GM06990 (cell line): ENCODE measurements at regions not wholly inside any gene's neighbourhood (a gene's known extent, or its start where the extent isn't known, plus 50 kb on each side); places are given as distances from the start of the nearest gene placed in this dataset.

Source experiments
- DNase-seq: peaks from one replicate; pipeline ENCODE4 v3.0.0-alpha.2; 2011; ENCODE audit not compliant: insufficient read length; ENCODE audit errors: extremely low read depth
- H3K27me3 ChIP-seq: replicated peaks from 2 replicates; pipeline ENCODE4 v1.6.0; 2011; ENCODE audit warnings: low read length; ENCODE audit not compliant: control insufficient read depth, insufficient read depth
- H3K36me3 ChIP-seq: 2 replicates; pipeline ENCODE4 v1.5.1; 2011; ENCODE audit warnings: low read length; ENCODE audit not compliant: control insufficient read depth, insufficient read depth
- H3K4me3 ChIP-seq: replicated peaks from 2 replicates; pipeline ENCODE4 v1.5.1; 2011; ENCODE audit warnings: low read depth, mild to moderate bottlenecking, control low read depth, low read length
- TF ChIP-seq, protein P1 (sequence below): IDR thresholded peaks from 2 replicates; pipeline ENCODE4 v1.5.1; 2011; ENCODE audit warnings: low read length, control low read depth, mild to moderate bottlenecking, inconsistent platforms; ENCODE audit not compliant: insufficient read depth, poor library complexity, severe bottlenecking

DNA sequence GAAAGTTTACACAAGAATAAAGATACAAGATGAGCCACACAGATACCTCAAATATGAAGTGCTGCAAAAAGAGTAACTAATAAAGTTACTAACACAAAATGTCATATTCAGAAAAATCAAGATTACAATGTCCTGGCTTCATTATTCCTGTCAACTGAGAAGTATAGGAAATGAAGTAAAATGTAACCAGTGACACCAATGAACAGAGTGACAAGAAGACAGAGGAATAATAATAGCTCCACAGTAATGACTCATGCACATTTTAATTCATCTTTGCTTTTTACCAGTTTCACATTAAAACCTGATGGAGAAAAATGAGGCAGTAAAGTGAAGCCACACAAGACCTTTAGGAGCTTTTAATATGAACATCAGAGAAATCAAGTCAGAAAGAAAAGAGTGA lies 214.1 kb downstream of the ZBBX start:
- Histone ChIP-seq H3K4me3 (no peak overlapping the region), H3K27me3 (no peaks in the 10 kb centered on the region), H3K36me3 (no peaks in the 10 kb centered on the region)
- TF ChIP-seq, protein P1, sequence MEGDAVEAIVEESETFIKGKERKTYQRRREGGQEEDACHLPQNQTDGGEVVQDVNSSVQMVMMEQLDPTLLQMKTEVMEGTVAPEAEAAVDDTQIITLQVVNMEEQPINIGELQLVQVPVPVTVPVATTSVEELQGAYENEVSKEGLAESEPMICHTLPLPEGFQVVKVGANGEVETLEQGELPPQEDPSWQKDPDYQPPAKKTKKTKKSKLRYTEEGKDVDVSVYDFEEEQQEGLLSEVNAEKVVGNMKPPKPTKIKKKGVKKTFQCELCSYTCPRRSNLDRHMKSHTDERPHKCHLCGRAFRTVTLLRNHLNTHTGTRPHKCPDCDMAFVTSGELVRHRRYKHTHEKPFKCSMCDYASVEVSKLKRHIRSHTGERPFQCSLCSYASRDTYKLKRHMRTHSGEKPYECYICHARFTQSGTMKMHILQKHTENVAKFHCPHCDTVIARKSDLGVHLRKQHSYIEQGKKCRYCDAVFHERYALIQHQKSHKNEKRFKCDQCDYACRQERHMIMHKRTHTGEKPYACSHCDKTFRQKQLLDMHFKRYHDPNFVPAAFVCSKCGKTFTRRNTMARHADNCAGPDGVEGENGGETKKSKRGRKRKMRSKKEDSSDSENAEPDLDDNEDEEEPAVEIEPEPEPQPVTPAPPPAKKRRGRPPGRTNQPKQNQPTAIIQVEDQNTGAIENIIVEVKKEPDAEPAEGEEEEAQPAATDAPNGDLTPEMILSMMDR, result no peak
- DNase-seq, result no peak

DNA sequence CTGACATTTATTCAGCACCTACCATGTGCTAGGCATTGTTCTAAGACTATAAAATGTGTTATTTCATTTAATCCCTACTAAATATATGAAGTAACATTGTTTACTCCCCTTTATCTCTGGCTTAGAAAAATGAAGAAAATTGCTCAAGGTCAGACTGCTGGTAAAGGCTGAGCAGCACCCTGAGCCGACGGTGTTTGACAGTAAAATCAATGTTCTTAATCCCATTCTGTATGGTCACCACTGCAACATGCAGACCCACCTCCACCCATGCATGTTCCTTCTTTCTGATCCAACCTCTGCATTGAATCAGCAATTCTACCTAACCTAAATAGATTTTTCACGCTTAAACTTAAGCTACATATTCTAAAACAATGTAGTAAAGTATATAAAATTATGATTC lies 216.5 kb downstream of the ZBBX start:
- TF ChIP-seq, protein P1, result no peak
- Histone ChIP-seq H3K27me3 (no peaks in the 10 kb centered on the region), H3K36me3 (no peaks in the 10 kb centered on the region), H3K4me3 (no peak overlapping the region)
- no peak for DNase-seq

DNA sequence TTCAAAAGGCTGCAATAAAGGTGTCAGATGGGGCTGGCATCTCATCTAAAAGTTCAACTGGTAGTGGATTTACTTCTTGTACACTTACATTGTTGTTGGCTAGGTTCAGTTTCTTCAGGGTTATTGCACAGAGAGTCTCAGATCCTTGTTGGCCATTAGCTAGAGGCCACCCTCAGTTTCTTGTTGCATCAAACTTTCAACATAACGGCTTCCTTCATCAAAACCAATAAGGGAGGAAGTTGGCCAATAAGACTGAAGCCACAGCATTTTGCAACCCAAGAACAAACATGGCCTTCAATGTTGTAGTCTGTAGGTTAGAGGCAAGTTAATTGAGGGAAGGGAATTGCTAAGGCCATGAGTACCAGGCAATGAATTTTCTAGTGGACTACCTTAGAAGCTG lies 218.0 kb downstream of the ZBBX start:
- TF ChIP-seq, protein P1, result no peak

DNA sequence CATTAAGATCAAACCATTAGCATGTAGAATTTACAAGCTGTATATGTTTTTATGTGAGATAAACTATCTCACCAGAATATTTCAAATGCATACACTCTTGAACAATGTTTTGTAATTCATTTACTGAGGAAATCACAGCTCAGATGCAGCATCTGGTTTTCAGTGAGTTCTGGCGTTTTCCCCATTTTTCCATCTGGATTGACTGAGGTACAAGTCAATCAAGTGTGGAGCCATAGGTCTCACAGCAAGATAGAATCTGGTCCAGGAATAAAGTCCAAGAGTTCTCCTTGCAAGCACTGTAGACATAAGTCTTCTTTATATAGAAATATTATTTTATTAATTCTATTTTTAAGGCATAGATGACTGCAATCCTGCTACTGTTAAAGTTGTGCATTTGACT lies 219.3 kb downstream of the ZBBX start:
- Histone ChIP-seq H3K4me3 (no peak overlapping the region), H3K36me3 (no peaks in the 10 kb centered on the region), H3K27me3 (no peaks in the 10 kb centered on the region)
- TF ChIP-seq, protein P1, result no peak
- DNase-seq, result no peak

More for the DNA sequence above, 218.0 kb downstream of the ZBBX start:
- H3K4me3 ChIP-seq, result no peak overlapping the region
- no peaks in the 10 kb centered on the region for H3K36me3 ChIP-seq
- DNase-seq, result no peak
- H3K27me3 ChIP-seq, result no peaks in the 10 kb centered on the region

DNA sequence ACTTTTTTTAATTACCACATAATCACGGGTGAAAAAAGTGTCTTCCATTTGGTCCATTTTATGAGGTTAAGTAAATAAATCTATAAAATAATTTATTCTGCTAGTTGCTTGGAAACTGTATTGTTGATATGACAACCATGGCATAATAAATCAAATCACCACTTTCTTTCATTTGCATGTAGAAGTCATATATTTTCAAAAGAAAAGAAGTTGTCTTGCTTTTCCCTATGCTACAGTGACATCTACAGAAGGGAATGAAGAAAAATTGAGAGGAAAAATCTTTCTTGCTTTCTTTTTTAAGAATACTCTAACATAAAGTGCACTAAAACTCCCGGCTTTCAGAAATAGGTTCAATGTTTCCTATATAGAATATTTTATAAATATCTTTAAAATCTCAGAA lies 228.5 kb downstream of the ZBBX start:
- Histone ChIP-seq H3K27me3 (no peaks in the 10 kb centered on the region), H3K36me3 (no peaks in the 10 kb centered on the region), H3K4me3 (no peak overlapping the region)
- TF ChIP-seq, protein P1, result no peak
- no peak for DNase-seq

DNA sequence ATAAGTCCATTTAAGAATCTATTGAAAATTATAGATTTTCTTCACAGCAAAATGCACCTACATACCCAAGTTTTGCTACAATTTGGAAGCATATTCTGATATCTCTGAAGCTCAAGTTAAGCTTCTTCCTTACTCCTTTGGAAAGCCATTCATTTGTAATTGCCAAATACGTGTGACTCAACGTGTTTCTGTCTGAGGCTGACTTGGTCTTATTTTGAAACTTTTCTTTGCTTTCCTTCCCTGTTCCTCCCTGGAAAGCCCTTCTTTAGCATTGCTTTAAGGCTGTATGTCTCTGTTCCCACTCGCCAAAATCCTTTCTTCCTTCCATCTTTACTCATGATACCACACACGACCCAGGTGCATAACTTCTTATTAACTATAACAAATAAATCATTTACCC lies 232.0 kb downstream of the ZBBX start:
- TF ChIP-seq, protein P1, result no peak
- Histone ChIP-seq H3K4me3 (no peak overlapping the region), H3K36me3 (no peaks in the 10 kb centered on the region), H3K27me3 (no peaks in the 10 kb centered on the region)
- no peak for DNase-seq
